OCI-LY1 (cell line): ENCODE measurements at regions not wholly inside any gene's neighbourhood (a gene's known extent, or its start where the extent isn't known, plus 50 kb on each side); places are given as distances from the start of the nearest gene placed in this dataset.

Source experiments
- EZH2 ChIP-seq: fragments of 200-600 bp; sonication (generic), shearing (Covaris generic); IDR thresholded peaks from 2 replicates; pipeline ENCODE4 v1.8.0; 2017; ENCODE audit warnings: borderline replicate concordance, mixed run types, mild to moderate bottlenecking, antibody characterized with exemption, low read length, moderate library complexity, mixed read lengths
- TF ChIP-seq, protein P1 (sequence below): fragments of 200-600 bp; sonication (generic), shearing (Covaris generic); IDR thresholded peaks from 2 replicates; pipeline ENCODE4 v1.5.1; 2017; ENCODE audit warnings: mild to moderate bottlenecking, antibody characterized with exemption, low read length, moderate library complexity, mixed read lengths

- TF ChIP-seq, protein P1, sequence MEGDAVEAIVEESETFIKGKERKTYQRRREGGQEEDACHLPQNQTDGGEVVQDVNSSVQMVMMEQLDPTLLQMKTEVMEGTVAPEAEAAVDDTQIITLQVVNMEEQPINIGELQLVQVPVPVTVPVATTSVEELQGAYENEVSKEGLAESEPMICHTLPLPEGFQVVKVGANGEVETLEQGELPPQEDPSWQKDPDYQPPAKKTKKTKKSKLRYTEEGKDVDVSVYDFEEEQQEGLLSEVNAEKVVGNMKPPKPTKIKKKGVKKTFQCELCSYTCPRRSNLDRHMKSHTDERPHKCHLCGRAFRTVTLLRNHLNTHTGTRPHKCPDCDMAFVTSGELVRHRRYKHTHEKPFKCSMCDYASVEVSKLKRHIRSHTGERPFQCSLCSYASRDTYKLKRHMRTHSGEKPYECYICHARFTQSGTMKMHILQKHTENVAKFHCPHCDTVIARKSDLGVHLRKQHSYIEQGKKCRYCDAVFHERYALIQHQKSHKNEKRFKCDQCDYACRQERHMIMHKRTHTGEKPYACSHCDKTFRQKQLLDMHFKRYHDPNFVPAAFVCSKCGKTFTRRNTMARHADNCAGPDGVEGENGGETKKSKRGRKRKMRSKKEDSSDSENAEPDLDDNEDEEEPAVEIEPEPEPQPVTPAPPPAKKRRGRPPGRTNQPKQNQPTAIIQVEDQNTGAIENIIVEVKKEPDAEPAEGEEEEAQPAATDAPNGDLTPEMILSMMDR = no peak
- TF ChIP-seq EZH2 = no peak
Measured at GRCh38 chr12:88922816-88923215, 342.5 kb upstream of the KITLG start.
